SH-SY5Y (cell line): ENCODE measurements at regions not wholly inside any gene's neighbourhood (a gene's known extent, or its start where the extent isn't known, plus 50 kb on each side); places are given as distances from the start of the nearest gene placed in this dataset.

Experiments used
- GATA2 ChIP-seq: IDR thresholded peaks from 2 replicates; pipeline ENCODE4 v1.6.1; 2011; ENCODE audit warnings: mild to moderate bottlenecking, low read depth, low read length
- GATA3 ChIP-seq: IDR thresholded peaks from 2 replicates; pipeline ENCODE4 v1.6.1; 2011; ENCODE audit warnings: low read depth, mild to moderate bottlenecking, low read length, moderate library complexity

- TF ChIP-seq GATA2 (no peak), GATA3 (no peak)
These were observed 609.5 kb upstream of the UBE2E2 start for GRCh38 chr3:22593638-22594037.
